Neural progenitor cell (in vitro differentiated cells): ENCODE measurements at regions not wholly inside any gene's neighbourhood (a gene's known extent, or its start where the extent isn't known, plus 50 kb on each side); places are given as distances from the start of the nearest gene placed in this dataset.

Experiments used
- DNase-seq: peaks from one replicate; pipeline ENCODE4 v3.0.0-alpha.2; 2016; ENCODE audit warnings: low spot score
- H2AFZ ChIP-seq: fragments of 200-600 bp; sonication (generic); replicated peaks from 2 replicates; pipeline ENCODE4 v1.6.1; 2016; ENCODE audit warnings: antibody characterized with exemption
- H3F3A ChIP-seq: fragments of 200-600 bp; sonication (generic); 2 replicates; pipeline ENCODE4 v1.6.1; 2016; ENCODE audit warnings: antibody characterized with exemption, low read depth
- H3K27ac ChIP-seq: fragments of 200-600 bp; sonication (generic); 2 replicates; pipeline ENCODE4 v1.5.1; 2016; ENCODE audit warnings: mild to moderate bottlenecking
- H3K27me3 ChIP-seq: fragments of 200-600 bp; sonication (generic); 2 replicates; pipeline ENCODE4 v1.6.1; 2016; ENCODE audit warnings: mild to moderate bottlenecking, moderate library complexity
- H3K36me3 ChIP-seq: fragments of 200-600 bp; sonication (generic); 2 replicates; pipeline ENCODE4 v1.5.1; 2016
- H3K4me1 ChIP-seq: fragments of 200-600 bp; sonication (generic); 2 replicates; pipeline ENCODE4 v1.6.1; 2016; ENCODE audit warnings: mixed run types
- H3K4me2 ChIP-seq: fragments of 200-600 bp; sonication (generic); 2 replicates; pipeline ENCODE4 v1.6.1; 2016
- H3K4me3 ChIP-seq: fragments of 200-600 bp; sonication (generic); 2 replicates; pipeline ENCODE4 v1.5.1; 2016
- H3K79me2 ChIP-seq: fragments of 200-600 bp; sonication (generic); 2 replicates; pipeline ENCODE4 v1.6.1; 2016; ENCODE audit warnings: low read depth
- H3K9ac ChIP-seq: fragments of 200-600 bp; sonication (generic); 2 replicates; pipeline ENCODE4 v1.6.1; 2016
- H3K9me3 ChIP-seq: fragments of 200-600 bp; sonication (generic); 2 replicates; pipeline ENCODE4 v1.5.1; 2016; ENCODE audit warnings: low read depth
- H4K20me1 ChIP-seq: fragments of 200-600 bp; sonication (generic); 2 replicates; pipeline ENCODE4 v1.6.1; 2016; ENCODE audit warnings: low read depth
- H3K27ac Mint-ChIP-seq: 3 replicates; pipeline ENCODE4 v1.8.0; 2021; ENCODE audit warnings: mixed read lengths
- H3K27me3 Mint-ChIP-seq: 2 replicates; pipeline ENCODE4 v1.8.0; 2022; ENCODE audit warnings: low read depth, mild to moderate bottlenecking, inconsistent platforms, moderate library complexity, mixed read lengths; ENCODE audit not compliant: insufficient read depth
- H3K36me3 Mint-ChIP-seq: 3 replicates; pipeline ENCODE4 v1.8.0; 2021; ENCODE audit warnings: mixed read lengths
- H3K4me1 Mint-ChIP-seq: 3 replicates; pipeline ENCODE4 v1.8.0; 2021; ENCODE audit warnings: mixed read lengths
- H3K4me3 Mint-ChIP-seq: 3 replicates; pipeline ENCODE4 v1.8.0; 2021; ENCODE audit warnings: mild to moderate bottlenecking, moderate library complexity, mixed read lengths
- H3K9me3 Mint-ChIP-seq: 3 replicates; pipeline ENCODE4 v1.8.0; 2020; ENCODE audit warnings: mixed read lengths
- CTCF ChIP-seq: fragments of 200-600 bp; sonication (generic); IDR thresholded peaks from 2 replicates; pipeline ENCODE4 v1.5.1; 2017; ENCODE audit warnings: antibody characterized with exemption, mild to moderate bottlenecking
- EZH2 ChIP-seq: fragments of 200-600 bp; sonication (generic); IDR thresholded peaks from 2 replicates; pipeline ENCODE4 v1.6.1; 2017; ENCODE audit warnings: antibody characterized with exemption, mild to moderate bottlenecking, moderate library complexity
- EZH2phosphoT487 ChIP-seq: fragments of 200-600 bp; sonication (generic); IDR thresholded peaks from 2 replicates; pipeline ENCODE4 v1.6.1; 2017; ENCODE audit warnings: antibody characterized with exemption

GRCh38 chr4:138344851-138345250 lies 102.7 kb upstream of the SLC7A11 start:
- H4K20me1 ChIP-seq = no peaks in the 10 kb centered on the region
- no peaks in the 10 kb centered on the region for H3K9me3 ChIP-seq
- no peaks in the 10 kb centered on the region for H3K27me3 Mint-ChIP-seq
- H3K27me3 ChIP-seq = no peaks in the 10 kb centered on the region
- H3K4me1 Mint-ChIP-seq = no peaks in the 10 kb centered on the region
- no peaks in the 10 kb centered on the region for H3K9me3 Mint-ChIP-seq
- no peaks in the 10 kb centered on the region for H3K4me1 ChIP-seq
- no peak for TF ChIP-seq EZH2
- no peak for TF ChIP-seq EZH2phosphoT487
- no peak for TF ChIP-seq CTCF
- H3K4me3 ChIP-seq = no peak overlapping the region
- H2AFZ ChIP-seq = no peak overlapping the region
- H3F3A ChIP-seq = no peaks in the 10 kb centered on the region
- H3K36me3 Mint-ChIP-seq = no peaks in the 10 kb centered on the region
- no peak overlapping the region for H3K4me2 ChIP-seq
- no peak overlapping the region for H3K27ac ChIP-seq
- H3K79me2 ChIP-seq = no peaks in the 10 kb centered on the region
- no peak for DNase-seq
- no peak overlapping the region for H3K9ac ChIP-seq
- H3K36me3 ChIP-seq = no peaks in the 10 kb centered on the region
- no peak overlapping the region for H3K27ac Mint-ChIP-seq
- H3K4me3 Mint-ChIP-seq = no peak overlapping the region

- no peak overlapping the region for H2AFZ ChIP-seq
- H3K4me1 ChIP-seq = no peaks in the 10 kb centered on the region
- H3K36me3 ChIP-seq = no peaks in the 10 kb centered on the region
- Mint-ChIP-seq H3K27ac (no peak overlapping the region), H3K4me1 (no peaks in the 10 kb centered on the region), H3K27me3 (no peaks in the 10 kb centered on the region), H3K36me3 (no peaks in the 10 kb centered on the region), H3K4me3 (no peak overlapping the region), H3K9me3 (no peaks in the 10 kb centered on the region)
- H4K20me1 ChIP-seq = no peaks in the 10 kb centered on the region
- H3K9me3 ChIP-seq = no peaks in the 10 kb centered on the region
- no peaks in the 10 kb centered on the region for H3F3A ChIP-seq
- no peaks in the 10 kb centered on the region for H3K79me2 ChIP-seq
- DNase-seq = no peak
- H3K9ac ChIP-seq = no peak overlapping the region
- H3K27ac ChIP-seq = no peak overlapping the region
- TF ChIP-seq CTCF (no peak), EZH2 (no peak), EZH2phosphoT487 (no peak)
- no peak overlapping the region for H3K4me3 ChIP-seq
- no peak overlapping the region for H3K4me2 ChIP-seq
- no peaks in the 10 kb centered on the region for H3K27me3 ChIP-seq
Measured at GRCh38 chr4:138344054-138344453, 101.9 kb upstream of the SLC7A11 start.

- no peaks in the 10 kb centered on the region for H3F3A ChIP-seq
- no peaks in the 10 kb centered on the region for H3K36me3 Mint-ChIP-seq
- H3K27me3 Mint-ChIP-seq = no peaks in the 10 kb centered on the region
- no peaks in the 10 kb centered on the region for H4K20me1 ChIP-seq
- H3K9me3 ChIP-seq = no peaks in the 10 kb centered on the region
- H3K4me2 ChIP-seq = no peak overlapping the region
- no peak overlapping the region for H3K4me3 ChIP-seq
- DNase-seq = no peak
- no peaks in the 10 kb centered on the region for H3K4me1 ChIP-seq
- no peaks in the 10 kb centered on the region for H3K79me2 ChIP-seq
- no peak overlapping the region for H2AFZ ChIP-seq
- H3K36me3 ChIP-seq = no peaks in the 10 kb centered on the region
- no peak overlapping the region for H3K27ac ChIP-seq
- H3K4me3 Mint-ChIP-seq = no peak overlapping the region
- H3K27ac Mint-ChIP-seq = no peak overlapping the region
- TF ChIP-seq CTCF (no peak), EZH2phosphoT487 (no peak), EZH2 (no peak)
- H3K27me3 ChIP-seq = no peaks in the 10 kb centered on the region
- no peaks in the 10 kb centered on the region for H3K9me3 Mint-ChIP-seq
- no peak overlapping the region for H3K9ac ChIP-seq
- no peaks in the 10 kb centered on the region for H3K4me1 Mint-ChIP-seq
Measured at GRCh38 chr4:138341739-138342415, 99.7 kb upstream of the SLC7A11 start.
